Ovary (tissue), 7 donors: ENCODE measurements at regions not wholly inside any gene's neighbourhood (a gene's known extent, or its start where the extent isn't known, plus 50 kb on each side); places are given as distances from the start of the nearest gene placed in this dataset.
"Not testable (repeated sequence)": the region's sequence is repeated elsewhere in the genome, so short reads cannot be mapped to it uniquely, and the experiment has no call there.

Experiments
- DNase-seq, 5 donors: peaks; one replicate each; pipeline ENCODE4 v3.0.0-alpha.2; 2019 to 2020
- H3K27ac ChIP-seq, 2 donors: fragments of 200-600 bp; one replicate each; pipeline versions ENCODE4 v1.5.1 to v1.8.0; 2019 to 2022
- H3K27me3 ChIP-seq: fragments of 200-600 bp; one replicate; pipeline ENCODE4 v1.8.0; 2022
- H3K36me3 ChIP-seq: fragments of 200-600 bp; sonication (generic); one replicate; pipeline ENCODE4 v1.5.1; 2019
- H3K4me1 ChIP-seq: one replicate; pipeline ENCODE4 v1.8.1; 2013; ENCODE audit warnings: mild to moderate bottlenecking, moderate library complexity; ENCODE audit not compliant: insufficient read depth
- H3K4me3 ChIP-seq: fragments of 200-600 bp; sonication (generic); one replicate; pipeline ENCODE4 v1.5.1; 2017
- H3K9me3 ChIP-seq, 2 donors: fragments of 200-600 bp in 1 of 2; sonication (generic) in 1 of 2; one replicate each; pipeline versions ENCODE4 v1.5.1 to v1.8.1; 2013 to 2019; ENCODE audit warnings: mild to moderate bottlenecking in 1 of 2, moderate library complexity in 1 of 2
- CTCF ChIP-seq, 3 donors: fragments of 450-650 bp in 2 of 3; fragments of 200-600 bp in 1 of 3; IDR thresholded peaks; one replicate each; pipeline versions ENCODE4 v1.5.1 to v1.8.0; 2016 to 2022; ENCODE audit warnings: antibody characterized with exemption in 3 of 3, mild to moderate bottlenecking in 1 of 3
- EP300 ChIP-seq: sonication (generic); formaldehyde crosslinking; IDR thresholded peaks from one replicate; pipeline ENCODE4 v1.6.1; 2017; ENCODE audit warnings: antibody characterized with exemption
- POLR2A ChIP-seq: fragments of 450-650 bp; IDR thresholded peaks from one replicate; pipeline ENCODE4 v1.6.1; 2017; ENCODE audit warnings: antibody characterized with exemption, mild to moderate bottlenecking, moderate library complexity
- WGBS, 3 donors: extraction: QIAGEN DNeasy Blood & Tissue Kit in 1 of 3; methylation state at CpG; one replicate each; pipeline versions ENCODE4 v1.1.5 to v1.1.7; 2013 to 2017; 5-methylcytosine and 5-hydroxymethylcytosine counted together
- intact Hi-C, 4 donors: fragments of 100-400 bp; cut with DNase I; formaldehyde crosslinking; loops; one replicate each; pipeline versions ENCODE4 v1.11.0 to v1.15.1; 2022 to 2023
- donor health status: DM: no; HTN: no; CAD: no; lungs with moderate emphysema.
- donor health status: DM: no; HTN: no; CAD: no.
- donor health status: Bipolar disorder and iron deficiency.
- donor health status: DM: no; HTN: no; CAD: no.
- donor health status: DM: yes; HTN: yes; CAD: no.

- no peaks in the 10 kb centered on the region for H3K9me3 ChIP-seq
- no peak for DNase-seq
- intact Hi-C loops: no loop called here
- WGBS, 3 donors: 76 to 82% (median 82%) methylated on average over 2 of the region's 2 CpGs
- no peak overlapping the region for H3K4me3 ChIP-seq
- H3K36me3 ChIP-seq: no peaks in the 10 kb centered on the region
- H3K4me1 ChIP-seq: no peaks in the 10 kb centered on the region
- no peak overlapping the region for H3K27ac ChIP-seq
- TF ChIP-seq CTCF (IDR thresholded peaks at IDR 0.05) (no peak), EP300 (no peak), POLR2A (no peak)
- H3K27me3 ChIP-seq: no peaks in the 10 kb centered on the region
Observed at GRCh38 chrX:67353651-67354370, 190.0 kb upstream of the AR start.

GRCh38 chrX:67361267-67361666 lies 182.6 kb upstream of the AR start:
- H3K4me3 ChIP-seq, H3K36me3 ChIP-seq, intact Hi-C loops, H3K27ac ChIP-seq, H3K4me1 ChIP-seq, H3K27me3 ChIP-seq, DNase-seq, H3K9me3 ChIP-seq: not testable (repeated sequence)
- 65 to 82% (median 78%) methylated on average over 2 of the region's 2 CpGs for WGBS, 3 donors

- TF ChIP-seq EP300 (no peak), CTCF (IDR thresholded peaks at IDR 0.05) (no peak), POLR2A (no peak)
- intact Hi-C loops: no loop called here
- 65 to 86% (median 74%) methylated on average over 2 of the region's 2 CpGs for WGBS, 3 donors
Observed at GRCh38 chrX:67384403-67384802, 159.4 kb upstream of the AR start.

GRCh38 chrX:67408423-67409079 lies 135.3 kb upstream of the AR start:
- H3K4me3 ChIP-seq: no peak overlapping the region
- no peaks in the 10 kb centered on the region for H3K27me3 ChIP-seq
- DNase-seq: no peak
- no peaks in the 10 kb centered on the region for H3K9me3 ChIP-seq
- no peaks in the 10 kb centered on the region for H3K4me1 ChIP-seq
- no peak overlapping the region for H3K27ac ChIP-seq
- WGBS, 3 donors: 83 to 87% (median 86%) methylated on average over 17 to 19 of the region's 19 CpGs
- H3K36me3 ChIP-seq: no peaks in the 10 kb centered on the region
- intact Hi-C loops: no loop called here
- TF ChIP-seq EP300 (no peak), CTCF (IDR thresholded peaks at IDR 0.05) (no peak), POLR2A (no peak)

More at GRCh38 chrX:67384403-67384802, 159.4 kb upstream of the AR start:
- no peaks in the 10 kb centered on the region for H3K36me3 ChIP-seq
- DNase-seq: no peak
- H3K27me3 ChIP-seq: no peaks in the 10 kb centered on the region
- H3K4me1 ChIP-seq: no peaks in the 10 kb centered on the region
- H3K4me3 ChIP-seq: no peak overlapping the region
- H3K9me3 ChIP-seq: peaks cover 0 to 5% of the 10 kb centered on the region in 2 donors
- H3K27ac ChIP-seq: no peak overlapping the region

- no peak for TF ChIP-seq POLR2A
- TF ChIP-seq CTCF (IDR thresholded peaks at IDR 0.05): no peak
- no peak for TF ChIP-seq EP300
- no peaks in the 10 kb centered on the region for H3K27me3 ChIP-seq
- no peak overlapping the region for H3K27ac ChIP-seq
- no peaks in the 10 kb centered on the region for H3K4me1 ChIP-seq
- no peak overlapping the region for H3K4me3 ChIP-seq
- DNase-seq: no peak
- intact Hi-C loops: no loop called here
- H3K9me3 ChIP-seq: no peaks in the 10 kb centered on the region
- H3K36me3 ChIP-seq: no peaks in the 10 kb centered on the region
- 72 to 78% (median 75%) methylated on average over 2 of the region's 2 CpGs for WGBS, 3 donors
Observed at GRCh38 chrX:67415937-67416336, 127.9 kb upstream of the AR start.
